Loucy (cell line): ENCODE measurements at regions not wholly inside any gene's neighbourhood (a gene's known extent, or its start where the extent isn't known, plus 50 kb on each side); places are given as distances from the start of the nearest gene placed in this dataset.

ENCODE experiments used
- H2AFZ ChIP-seq: fragments of 200-600 bp; sonication (generic); 2 replicates; pipeline ENCODE4 v1.6.0; 2016; ENCODE audit warnings: antibody characterized with exemption, mild to moderate bottlenecking, low read length, moderate library complexity
- H3F3A ChIP-seq: fragments of 200-600 bp; 2 replicates; pipeline ENCODE4 v1.6.0; 2016; ENCODE audit warnings: antibody characterized with exemption, low read depth, mild to moderate bottlenecking
- H3K27me3 ChIP-seq: fragments of 200-600 bp; sonication (generic); 2 replicates; pipeline ENCODE4 v1.6.1; 2014; ENCODE audit warnings: low read length, mild to moderate bottlenecking; ENCODE audit not compliant: insufficient read depth, poor library complexity, severe bottlenecking
- H3K36me3 ChIP-seq: fragments of 200-600 bp; sonication (generic); 2 replicates; pipeline ENCODE4 v1.6.1; 2016; ENCODE audit warnings: low read length; ENCODE audit not compliant: insufficient read depth
- H3K4me1 ChIP-seq: fragments of 200-600 bp; sonication (generic); 2 replicates; pipeline ENCODE4 v1.5.1; 2014; ENCODE audit warnings: low read length, mild to moderate bottlenecking; ENCODE audit not compliant: insufficient read depth, poor library complexity, severe bottlenecking
- H3K4me2 ChIP-seq: fragments of 200-600 bp; sonication (generic); 2 replicates; pipeline ENCODE4 v1.6.0; 2014; ENCODE audit warnings: antibody characterized with exemption, low read length, low read depth, mild to moderate bottlenecking; ENCODE audit not compliant: poor library complexity, severe bottlenecking
- H3K4me3 ChIP-seq: fragments of 200-600 bp; sonication (generic); 2 replicates; pipeline ENCODE4 v1.5.1; 2014; ENCODE audit warnings: low read length, mild to moderate bottlenecking, mixed read lengths; ENCODE audit not compliant: poor library complexity, severe bottlenecking
- H3K79me2 ChIP-seq: fragments of 200-600 bp; sonication (generic); 2 replicates; pipeline ENCODE4 v1.6.1; 2014; ENCODE audit warnings: low read length; ENCODE audit not compliant: insufficient read depth
- H3K9ac ChIP-seq: fragments of 200-600 bp; sonication (generic); 2 replicates; pipeline ENCODE4 v1.6.0; 2014; ENCODE audit warnings: mild to moderate bottlenecking, low read depth, low read length, moderate library complexity; ENCODE audit not compliant: poor library complexity, severe bottlenecking
- H3K9me2 ChIP-seq: fragments of 200-600 bp; sonication (generic); replicated peaks from 2 replicates; pipeline ENCODE4 v1.6.1; 2016; ENCODE audit warnings: low read depth, low read length, mixed read lengths
- H3K9me3 ChIP-seq: fragments of 200-600 bp; sonication (generic); 2 replicates; pipeline ENCODE4 v1.6.1; 2014; ENCODE audit warnings: mild to moderate bottlenecking, antibody characterized with exemption, low read length, low read depth; ENCODE audit not compliant: insufficient read depth
- H4K20me1 ChIP-seq: fragments of 200-600 bp; sonication (generic); 2 replicates; pipeline ENCODE4 v1.6.0; 2014; ENCODE audit warnings: antibody characterized with exemption, low read length, mild to moderate bottlenecking; ENCODE audit not compliant: insufficient read depth, poor library complexity, severe bottlenecking
- EZH2phosphoT487 ChIP-seq: fragments of 200-600 bp; IDR thresholded peaks from 2 replicates; pipeline ENCODE4 v1.6.1; 2018; ENCODE audit warnings: antibody characterized with exemption, mild to moderate bottlenecking, moderate library complexity, borderline replicate concordance
- TF ChIP-seq, protein P1 (sequence below): fragments of 200-600 bp; sonication (generic); conservative IDR thresholded peaks from 2 replicates; pipeline ENCODE4 v1.5.1; 2014; ENCODE audit warnings: mild to moderate bottlenecking, antibody characterized with exemption, low read length

DNA sequence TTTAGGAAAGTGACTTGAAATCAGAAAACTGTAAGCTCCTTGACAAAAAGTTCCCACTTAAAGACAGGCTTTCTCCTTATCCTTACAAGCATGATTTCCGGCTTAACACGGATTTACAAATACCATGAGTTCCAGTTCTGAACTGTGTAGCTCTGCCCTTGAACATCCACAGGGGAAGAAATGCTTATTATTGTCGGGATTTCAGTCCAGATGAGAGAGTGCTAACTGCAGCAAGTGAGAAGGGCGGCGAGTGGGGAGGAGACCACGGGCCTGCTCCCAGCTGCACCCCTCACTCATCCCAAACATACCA, 73.1 kb downstream of the LRRC30 start:
- Histone ChIP-seq H3K4me3 (no peak overlapping the region), H3K27me3 (no peaks in the 10 kb centered on the region), H3K4me2 (no peak overlapping the region), H3K9me2 (no peaks in the 10 kb centered on the region), H3K36me3 (no peaks in the 10 kb centered on the region), H3K4me1 (no peaks in the 10 kb centered on the region), H2AFZ (no peak overlapping the region), H3K9me3 (no peaks in the 10 kb centered on the region), H3K79me2 (no peaks in the 10 kb centered on the region), H4K20me1 (no peaks in the 10 kb centered on the region), H3F3A (no peaks in the 10 kb centered on the region), H3K9ac (no peak overlapping the region)
- TF ChIP-seq EZH2phosphoT487 = no peak
- TF ChIP-seq, protein P1, sequence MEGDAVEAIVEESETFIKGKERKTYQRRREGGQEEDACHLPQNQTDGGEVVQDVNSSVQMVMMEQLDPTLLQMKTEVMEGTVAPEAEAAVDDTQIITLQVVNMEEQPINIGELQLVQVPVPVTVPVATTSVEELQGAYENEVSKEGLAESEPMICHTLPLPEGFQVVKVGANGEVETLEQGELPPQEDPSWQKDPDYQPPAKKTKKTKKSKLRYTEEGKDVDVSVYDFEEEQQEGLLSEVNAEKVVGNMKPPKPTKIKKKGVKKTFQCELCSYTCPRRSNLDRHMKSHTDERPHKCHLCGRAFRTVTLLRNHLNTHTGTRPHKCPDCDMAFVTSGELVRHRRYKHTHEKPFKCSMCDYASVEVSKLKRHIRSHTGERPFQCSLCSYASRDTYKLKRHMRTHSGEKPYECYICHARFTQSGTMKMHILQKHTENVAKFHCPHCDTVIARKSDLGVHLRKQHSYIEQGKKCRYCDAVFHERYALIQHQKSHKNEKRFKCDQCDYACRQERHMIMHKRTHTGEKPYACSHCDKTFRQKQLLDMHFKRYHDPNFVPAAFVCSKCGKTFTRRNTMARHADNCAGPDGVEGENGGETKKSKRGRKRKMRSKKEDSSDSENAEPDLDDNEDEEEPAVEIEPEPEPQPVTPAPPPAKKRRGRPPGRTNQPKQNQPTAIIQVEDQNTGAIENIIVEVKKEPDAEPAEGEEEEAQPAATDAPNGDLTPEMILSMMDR = no peak

DNA sequence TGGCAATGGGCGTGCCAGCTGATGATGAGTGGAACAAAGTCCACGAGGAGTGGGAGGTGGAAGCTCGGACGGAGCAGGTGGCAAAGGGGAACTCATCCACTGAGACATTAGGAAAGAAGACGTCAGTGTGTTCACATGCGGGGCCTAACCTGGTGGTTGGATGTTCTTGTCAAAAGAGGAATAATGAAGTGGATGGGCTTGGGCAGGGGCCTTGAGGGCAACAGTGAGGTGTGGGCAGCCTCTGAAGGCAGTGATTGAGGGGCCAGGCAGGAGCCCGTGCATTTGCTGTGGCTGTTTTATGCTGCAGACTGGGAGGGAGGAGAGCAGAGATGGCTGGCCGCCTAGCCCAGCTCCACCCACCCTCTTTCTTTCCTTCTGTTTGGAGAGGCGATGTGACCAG, 74.5 kb downstream of the LRRC30 start:
- H4K20me1 ChIP-seq = no peaks in the 10 kb centered on the region
- no peaks in the 10 kb centered on the region for H3F3A ChIP-seq
- no peaks in the 10 kb centered on the region for H3K79me2 ChIP-seq
- no peaks in the 10 kb centered on the region for H3K36me3 ChIP-seq
- no peak overlapping the region for H3K4me3 ChIP-seq
- H3K27me3 ChIP-seq = no peaks in the 10 kb centered on the region
- no peaks in the 10 kb centered on the region for H3K4me1 ChIP-seq
- no peak overlapping the region for H3K9ac ChIP-seq
- H3K4me2 ChIP-seq = no peak overlapping the region
- H3K9me3 ChIP-seq = no peaks in the 10 kb centered on the region
- no peak overlapping the region for H2AFZ ChIP-seq
- no peaks in the 10 kb centered on the region for H3K9me2 ChIP-seq
- TF ChIP-seq EZH2phosphoT487 = no peak
- TF ChIP-seq, protein P1 = no peak

DNA sequence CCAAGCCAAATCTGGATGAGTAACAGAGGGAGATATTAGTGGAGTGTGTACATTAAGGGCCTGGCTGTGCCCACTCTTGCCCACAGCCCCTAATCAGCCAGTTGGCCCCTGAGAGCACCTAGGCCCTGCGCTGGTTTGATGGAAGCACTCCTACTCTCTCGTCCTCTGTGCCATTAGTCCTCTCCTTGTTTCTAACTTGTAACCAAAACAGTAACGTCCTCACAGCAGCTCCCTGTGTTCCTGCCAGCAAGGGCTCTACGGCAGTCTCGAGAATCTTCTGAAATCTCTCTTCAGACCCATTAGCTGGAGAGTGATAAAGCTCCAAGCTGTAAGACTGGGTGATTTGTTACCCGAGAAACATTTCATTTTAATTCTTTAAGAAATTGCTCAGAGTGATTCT, 76.1 kb downstream of the LRRC30 start:
- H3K9me3 ChIP-seq = no peaks in the 10 kb centered on the region
- H3K27me3 ChIP-seq = no peaks in the 10 kb centered on the region
- no peaks in the 10 kb centered on the region for H3K4me1 ChIP-seq
- no peaks in the 10 kb centered on the region for H4K20me1 ChIP-seq
- H3K9ac ChIP-seq = no peak overlapping the region
- H3K79me2 ChIP-seq = no peaks in the 10 kb centered on the region
- no peaks in the 10 kb centered on the region for H3K9me2 ChIP-seq
- no peaks in the 10 kb centered on the region for H3F3A ChIP-seq
- H2AFZ ChIP-seq = no peak overlapping the region
- H3K4me2 ChIP-seq = no peak overlapping the region
- no peak for TF ChIP-seq EZH2phosphoT487
- TF ChIP-seq, protein P1 = no peak
- no peaks in the 10 kb centered on the region for H3K36me3 ChIP-seq
- H3K4me3 ChIP-seq = no peak overlapping the region
